ENCODE measurements at regions not wholly inside any gene's neighbourhood (a gene's known extent, or its start where the extent isn't known, plus 50 kb on each side); places are given as distances from the start of the nearest gene placed in this dataset.

DNA sequence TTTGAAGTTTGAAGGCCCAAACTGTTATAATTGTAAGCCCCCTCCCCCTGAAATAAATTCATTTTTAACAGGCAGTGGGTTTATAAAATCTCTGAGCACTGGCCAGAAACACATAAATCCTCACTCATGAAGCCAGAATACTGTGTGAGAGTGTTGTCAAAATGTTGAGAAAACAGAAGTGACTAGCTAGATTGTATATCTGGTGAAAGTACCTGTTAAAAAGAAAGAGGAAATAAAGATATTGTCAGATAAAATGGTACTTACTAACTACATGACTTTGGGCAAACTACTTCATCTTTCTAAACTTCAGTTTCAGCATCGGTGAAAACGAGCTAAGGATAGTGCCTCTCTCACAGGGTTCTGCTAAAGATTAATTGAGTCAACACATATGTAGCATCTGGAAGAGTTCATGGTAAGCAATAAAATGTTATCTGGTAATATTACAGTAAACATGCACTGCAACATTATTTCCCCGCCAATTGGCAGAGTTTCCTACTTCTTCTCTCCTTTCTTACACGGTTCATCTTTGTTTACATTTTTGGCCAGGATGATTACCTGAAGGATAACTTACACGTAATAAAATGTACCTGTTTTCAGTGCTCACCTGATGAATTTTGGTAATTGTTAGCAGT lies 202.5 kb upstream of the CHRM2 start:
- no peak for DNase-seq

DNA sequence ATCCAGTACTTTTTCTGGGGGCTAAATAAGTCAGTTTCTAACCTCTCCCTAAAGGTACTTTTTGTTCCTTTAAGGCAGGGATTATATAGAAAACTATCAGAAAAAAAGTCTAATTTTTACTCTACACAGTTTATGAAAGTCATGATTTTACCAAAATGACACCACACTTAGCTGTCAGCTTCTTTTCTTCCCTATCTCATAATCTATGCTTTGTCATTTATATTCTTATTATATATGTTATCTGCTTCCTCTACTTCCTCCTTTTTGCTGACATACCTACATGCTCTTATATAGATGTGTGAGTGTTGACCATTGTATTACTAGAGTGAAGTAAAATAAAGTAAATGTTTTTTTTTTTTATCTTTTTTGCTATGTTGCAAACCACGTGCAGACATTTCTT lies 203.9 kb upstream of the CHRM2 start:
- DNase-seq, result no peak

DNA sequence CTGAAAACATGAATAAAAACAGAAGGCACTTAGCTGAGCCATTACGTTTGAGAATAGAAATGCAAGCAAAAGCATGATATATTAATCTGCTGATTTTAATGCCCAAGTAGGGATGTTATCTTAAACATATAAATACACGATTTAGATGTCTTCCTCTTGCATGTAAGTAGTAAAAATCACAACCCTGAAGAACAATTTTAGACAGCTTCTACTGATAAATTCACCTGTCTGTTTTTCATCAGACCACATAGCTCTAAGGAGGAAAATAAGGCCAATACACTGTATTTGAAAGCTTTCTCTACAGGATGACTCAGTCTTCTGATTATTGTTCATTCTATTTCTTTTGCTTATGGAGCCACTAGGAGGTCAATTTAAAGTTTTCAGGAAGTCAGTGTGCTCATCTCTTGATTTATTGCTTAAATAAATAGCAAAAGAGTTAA lies 210.9 kb upstream of the CHRM2 start:
- DNase-seq, result no peak

DNA sequence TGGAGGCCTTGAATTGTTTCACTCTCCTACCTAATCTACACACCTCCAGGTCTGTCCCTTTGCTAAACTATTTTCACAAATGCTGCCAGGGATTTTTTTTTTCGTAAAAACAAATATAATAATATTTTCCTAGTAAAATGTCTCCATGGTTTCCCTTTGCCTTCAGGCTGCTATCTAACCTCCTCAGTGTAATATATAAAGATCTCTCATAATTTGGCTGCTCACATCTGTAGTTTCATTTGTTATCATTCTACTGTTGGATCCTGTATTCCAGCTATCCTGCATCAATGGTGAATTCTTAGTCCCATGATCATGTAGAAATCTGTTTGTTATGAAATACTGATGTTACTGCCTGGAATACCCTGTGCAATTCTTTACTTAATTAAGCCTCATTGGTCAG lies 211.9 kb upstream of the CHRM2 start:
- no peak for DNase-seq

DNA sequence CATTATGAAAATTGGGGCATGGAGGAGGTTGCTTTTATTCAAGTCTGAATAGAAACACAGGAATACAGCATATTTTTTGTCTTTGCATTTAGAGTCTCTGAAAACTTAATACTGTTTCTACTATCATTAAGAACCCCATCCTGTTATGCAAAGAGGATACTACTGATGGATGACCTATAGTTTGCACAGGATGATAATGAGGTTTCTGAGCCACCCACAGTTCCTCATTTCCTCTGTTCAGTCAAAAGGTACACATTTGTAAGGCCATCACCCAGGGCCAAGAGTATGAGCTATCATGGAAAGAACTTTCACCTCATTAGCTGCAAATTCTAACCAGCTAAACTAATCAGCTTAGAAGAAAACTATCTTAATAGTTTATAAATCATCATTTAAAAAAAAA lies 213.0 kb upstream of the CHRM2 start:
- DNase-seq, result no peak

DNA sequence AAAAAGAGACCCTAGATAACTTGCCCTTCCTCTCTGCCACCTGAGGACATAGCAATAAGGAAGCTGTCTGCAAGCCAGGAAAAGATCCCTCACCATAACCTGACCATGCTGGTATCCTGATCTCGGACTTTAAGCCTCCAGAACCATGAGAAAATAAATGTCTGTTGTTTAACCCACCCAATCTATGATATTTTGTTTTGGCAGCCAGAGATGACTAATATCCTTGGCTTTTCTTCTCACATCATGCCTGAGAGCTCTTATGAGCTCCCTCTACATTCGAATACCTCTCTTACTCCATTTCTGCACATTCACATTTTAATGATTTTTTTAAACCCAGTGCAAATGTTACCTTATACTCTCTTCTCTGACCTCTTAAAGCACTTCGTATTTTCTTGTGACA lies 214.0 kb upstream of the CHRM2 start:
- DNase-seq, result no peak

DNA sequence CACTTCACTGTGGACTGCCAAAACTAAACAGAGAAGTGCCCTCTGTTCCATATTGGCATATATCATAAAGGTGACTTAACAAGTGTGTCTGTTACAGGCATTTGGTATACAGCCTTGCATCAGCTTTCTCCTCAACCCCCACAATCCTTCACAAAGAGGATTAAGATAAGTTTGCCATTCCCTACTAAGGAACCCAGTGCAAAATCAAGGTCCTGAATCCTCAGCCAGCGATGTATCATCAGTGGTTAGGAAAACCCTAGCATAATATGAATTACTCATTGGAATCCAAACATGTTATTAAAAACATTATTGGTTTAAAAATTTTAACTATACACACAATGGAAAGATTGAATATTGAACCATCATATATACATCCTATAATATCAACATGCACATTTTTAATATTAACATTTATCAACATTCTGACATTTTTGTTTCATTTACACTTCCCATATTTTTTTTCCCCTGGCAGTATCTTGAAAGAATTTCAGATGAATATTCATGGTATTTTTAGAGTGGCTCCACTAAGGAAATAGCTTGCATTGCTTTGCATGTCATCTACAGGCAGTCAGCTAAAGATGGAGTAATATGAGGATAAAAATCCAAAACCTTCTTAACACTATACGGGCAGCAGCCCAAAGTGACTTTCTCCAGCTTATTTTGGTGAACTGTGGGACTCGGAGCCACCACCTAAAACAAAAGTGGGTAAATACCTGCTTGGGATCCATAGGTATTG lies 215.6 kb upstream of the CHRM2 start:
- no peak for DNase-seq

DNA sequence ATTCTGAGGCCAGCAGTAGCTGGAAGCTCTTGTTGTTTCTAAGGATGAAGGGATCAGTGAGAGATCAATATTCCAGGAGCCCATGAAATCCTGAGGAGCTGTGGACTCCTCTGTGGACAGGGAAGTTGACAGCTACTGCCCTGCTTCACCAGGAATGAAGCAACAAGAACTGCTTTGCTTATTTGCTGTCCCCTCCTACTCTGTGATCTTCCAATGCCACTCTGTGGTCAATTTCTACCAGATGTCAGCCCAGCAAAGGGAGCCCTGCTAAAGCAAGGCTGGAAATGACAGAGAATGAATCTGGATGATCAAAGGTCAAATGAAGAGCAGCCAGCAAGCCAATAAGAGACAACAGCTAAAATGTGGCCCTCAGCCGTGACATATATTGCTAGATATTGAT lies 227.5 kb upstream of the CHRM2 start:
- peak in 1 of 14 donors; percentile 0 for DNase-seq

DNA sequence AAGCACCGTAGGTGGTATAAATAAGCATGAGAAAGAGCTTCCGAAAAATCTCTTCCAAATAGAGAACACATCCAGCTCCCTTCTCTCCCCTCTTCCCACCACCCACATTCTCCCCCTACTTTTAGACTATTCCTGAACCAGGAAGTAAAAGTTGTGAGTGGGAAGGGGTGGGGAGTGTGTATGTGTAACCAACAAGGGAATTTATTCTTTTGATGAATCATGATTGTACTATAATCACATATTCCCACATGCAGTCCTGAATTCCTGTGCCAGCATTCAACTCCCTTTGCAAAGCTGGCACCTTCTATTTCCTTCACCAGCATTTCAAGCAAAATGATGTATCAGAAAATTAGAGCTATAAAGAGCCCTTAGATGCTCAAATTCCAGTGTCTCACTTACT lies 230.6 kb upstream of the CHRM2 start:
- no peak for DNase-seq

DNA sequence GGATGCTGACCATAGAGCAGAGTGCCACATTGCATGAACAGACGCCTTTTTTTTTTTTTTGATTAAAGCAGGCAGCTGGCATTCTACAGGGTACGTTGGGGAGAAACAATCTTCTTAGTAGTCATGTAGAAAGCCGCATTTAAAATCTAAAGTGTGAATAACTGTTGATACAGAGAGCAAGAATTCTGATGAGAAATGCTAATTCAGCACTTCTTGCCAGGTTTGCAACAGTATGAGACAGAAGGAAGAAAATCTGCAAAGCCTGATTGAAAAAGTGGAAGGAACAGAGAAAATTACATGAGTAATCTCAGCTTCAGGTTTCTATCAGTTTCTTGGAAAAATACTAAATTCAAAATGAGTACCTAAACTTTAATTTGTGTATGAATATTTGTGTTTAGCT lies 232.7 kb upstream of the CHRM2 start:
- no peak for DNase-seq

DNA sequence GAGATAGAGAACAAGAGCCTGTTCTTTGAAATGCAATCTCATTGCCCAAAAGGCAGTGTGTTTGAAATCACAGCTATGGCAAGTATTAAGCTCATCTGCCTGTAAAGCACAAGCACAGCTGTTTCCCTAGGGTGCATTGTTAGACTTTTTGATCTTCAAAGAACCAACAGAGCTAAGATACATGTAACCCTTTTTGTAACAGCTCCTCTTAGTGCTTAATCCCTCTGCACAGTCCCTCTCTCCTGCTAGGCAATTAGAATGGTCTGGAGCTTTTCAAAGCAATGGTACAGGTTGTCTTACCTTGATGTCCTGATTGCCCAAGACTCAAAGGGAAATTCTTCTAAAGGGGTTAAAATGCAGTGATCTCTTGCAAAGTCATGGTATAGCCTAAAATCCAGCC lies 249.6 kb upstream of the CHRM2 start:
- DNase-seq, result no peak

DNA sequence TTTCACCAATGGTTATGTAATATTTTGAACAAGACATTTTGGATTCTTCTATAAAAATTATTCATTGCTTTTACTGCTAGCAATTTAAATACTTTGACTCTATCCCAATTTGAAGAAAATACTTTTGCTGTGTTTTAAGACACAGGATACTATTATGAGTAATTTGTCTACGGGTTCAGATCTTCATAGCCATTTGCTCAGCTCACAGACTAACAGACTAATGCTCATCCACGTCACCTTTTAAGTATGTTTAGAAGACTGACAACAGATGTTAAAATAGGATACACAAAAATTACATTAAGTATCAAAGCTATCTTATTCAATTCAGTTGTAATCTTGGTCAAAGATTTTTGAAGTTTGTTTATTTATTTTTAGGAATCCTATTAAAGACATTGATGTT lies 251.3 kb upstream of the CHRM2 start:
- DNase-seq, result no peak

DNA sequence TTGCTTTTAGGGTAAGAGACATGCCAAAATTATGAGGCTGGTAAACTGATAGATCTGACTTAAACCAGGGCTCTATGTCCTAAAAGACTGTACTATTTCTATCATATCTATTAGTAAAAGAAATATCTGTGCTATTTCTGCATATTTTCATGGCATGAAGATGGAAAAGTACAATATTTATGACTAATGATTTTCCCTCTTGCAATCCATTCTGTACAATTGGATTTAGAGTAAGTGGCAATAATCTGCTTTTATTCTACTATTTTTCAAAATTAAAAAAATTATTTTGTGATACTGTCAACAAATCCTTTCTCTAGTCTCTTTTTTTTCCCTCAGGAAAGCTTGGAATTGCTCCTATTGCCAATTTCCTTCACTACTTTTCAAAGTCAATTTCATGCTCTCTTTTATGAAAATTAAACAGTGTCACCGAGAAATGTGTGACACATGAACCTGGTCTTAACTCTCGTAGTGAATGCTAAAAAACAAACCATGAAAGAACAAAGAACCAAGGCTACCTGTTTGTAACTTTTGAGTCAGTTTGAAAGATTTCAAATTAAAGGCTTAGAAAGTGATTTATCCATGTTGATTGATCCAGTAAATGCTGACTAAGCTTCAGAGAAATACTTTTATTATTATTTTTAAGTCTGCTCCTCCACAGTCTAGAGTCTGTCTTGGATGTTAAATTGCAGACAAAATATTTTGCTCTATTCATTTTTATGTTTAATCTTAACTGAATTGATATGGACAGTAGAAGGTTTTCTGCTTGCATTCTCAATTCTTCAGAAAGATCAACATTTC lies 262.7 kb upstream of the CHRM2 start:
- DNase-seq, result no peak

DNA sequence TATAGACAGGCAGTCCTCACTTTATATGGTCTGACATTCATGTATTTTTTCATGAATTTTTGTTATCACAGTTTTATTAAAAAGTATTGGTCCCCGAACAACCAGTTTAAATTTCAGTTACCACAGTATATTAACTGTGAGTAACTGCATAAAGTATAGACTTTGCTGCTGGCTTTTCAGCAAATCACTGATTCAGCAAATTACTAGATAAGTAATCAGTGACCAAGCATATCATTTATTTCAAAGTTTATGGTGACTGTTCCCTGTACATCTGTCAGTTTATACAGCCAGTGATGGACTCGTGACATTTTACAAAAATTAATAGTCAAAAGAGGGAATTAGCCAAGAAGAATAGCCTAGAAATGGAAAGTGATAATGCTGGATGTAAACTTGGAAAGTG lies 266.7 kb upstream of the CHRM2 start:
- no peak for DNase-seq

DNA sequence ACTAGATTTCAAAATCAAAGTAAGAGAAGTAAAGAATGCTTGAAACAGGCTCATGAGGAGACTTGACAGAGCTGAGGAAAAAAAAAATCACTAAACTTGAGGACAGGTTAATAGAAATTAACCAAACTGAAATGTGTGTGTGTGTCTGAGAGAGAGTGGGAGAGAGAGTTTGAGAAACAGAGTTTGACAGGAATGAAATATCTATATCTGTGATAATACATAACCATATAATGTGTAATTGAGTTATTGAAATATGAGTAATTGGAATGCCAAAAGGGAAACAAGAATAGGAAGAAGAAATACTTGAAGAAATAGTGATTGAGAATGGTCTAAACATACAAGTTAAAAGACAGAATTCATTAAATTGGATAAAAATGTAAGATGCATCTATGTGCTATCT lies 268.0 kb upstream of the CHRM2 start:
- no peak for DNase-seq

DNA sequence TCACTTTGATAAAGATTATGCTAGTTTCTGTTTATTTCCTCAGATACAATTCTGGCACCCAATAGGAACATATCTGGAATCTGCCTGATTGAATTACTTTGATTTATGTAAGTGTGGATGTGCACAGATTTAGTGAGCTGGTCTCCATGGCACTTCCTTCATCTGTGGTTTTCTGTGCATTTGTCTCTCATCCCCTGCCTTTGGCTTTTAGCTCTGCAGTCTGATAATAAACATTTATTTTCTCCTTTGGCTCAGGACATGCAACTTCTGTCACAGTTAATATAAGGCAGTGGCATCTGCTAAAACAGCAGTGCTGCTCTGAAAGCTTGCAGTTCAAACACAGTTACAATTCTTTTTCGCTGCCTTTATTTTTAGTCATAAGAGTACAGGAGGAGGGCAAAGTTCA lies 273.7 kb upstream of the CHRM2 start:
- no peak for DNase-seq

DNA sequence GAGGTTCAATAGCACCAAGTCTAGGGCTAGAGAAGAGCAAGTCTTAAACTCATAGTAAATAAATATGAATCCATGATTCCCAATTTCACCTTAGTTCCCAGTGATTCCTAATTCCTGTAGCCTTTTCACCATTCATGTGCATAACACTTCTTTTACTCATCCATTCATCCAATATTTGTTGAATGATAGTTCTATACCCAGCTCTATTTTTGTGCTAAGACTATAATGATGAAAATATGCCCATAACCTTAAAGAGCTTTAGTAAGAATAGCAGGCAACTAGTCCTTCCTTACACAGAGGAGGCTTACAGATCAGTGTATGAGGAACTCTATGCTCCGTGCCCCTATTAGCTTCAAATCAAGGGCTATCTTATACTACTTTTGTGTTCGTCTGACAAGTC lies 280.2 kb upstream of the CHRM2 start:
- no peak for DNase-seq

DNA sequence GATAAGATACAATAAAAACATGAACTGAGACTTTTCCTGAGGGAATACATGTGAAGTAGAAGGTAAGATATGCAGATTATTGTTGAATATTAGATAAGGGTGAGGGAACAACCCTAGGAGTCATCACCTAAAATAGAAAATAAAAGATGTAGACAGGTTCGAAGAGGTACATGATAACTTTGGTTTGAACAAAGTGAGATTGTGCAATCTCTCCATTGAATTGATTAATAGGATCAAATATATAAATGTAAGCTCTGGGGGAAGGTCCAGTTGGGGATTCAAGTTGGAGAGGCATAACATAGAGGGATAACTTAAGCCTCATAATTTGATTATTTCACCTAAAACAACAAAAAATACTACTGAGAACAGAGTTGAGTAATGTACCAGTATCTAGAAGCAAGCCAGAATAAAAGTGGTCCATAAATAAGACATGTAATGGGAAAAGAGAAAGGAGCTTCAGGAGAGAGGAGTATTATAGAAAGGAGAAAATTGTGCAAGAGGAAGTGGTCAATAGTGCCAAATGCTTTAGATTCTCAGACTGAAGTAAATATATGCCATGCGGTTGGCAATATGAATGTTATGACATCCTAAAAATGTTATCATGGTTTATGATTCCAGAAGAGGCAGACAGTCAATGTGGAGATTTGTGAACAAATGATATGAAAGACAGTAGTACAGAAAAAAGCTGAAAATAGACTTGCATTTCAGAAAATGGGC lies 282.3 kb upstream of the CHRM2 start:
- no peak for DNase-seq

DNA sequence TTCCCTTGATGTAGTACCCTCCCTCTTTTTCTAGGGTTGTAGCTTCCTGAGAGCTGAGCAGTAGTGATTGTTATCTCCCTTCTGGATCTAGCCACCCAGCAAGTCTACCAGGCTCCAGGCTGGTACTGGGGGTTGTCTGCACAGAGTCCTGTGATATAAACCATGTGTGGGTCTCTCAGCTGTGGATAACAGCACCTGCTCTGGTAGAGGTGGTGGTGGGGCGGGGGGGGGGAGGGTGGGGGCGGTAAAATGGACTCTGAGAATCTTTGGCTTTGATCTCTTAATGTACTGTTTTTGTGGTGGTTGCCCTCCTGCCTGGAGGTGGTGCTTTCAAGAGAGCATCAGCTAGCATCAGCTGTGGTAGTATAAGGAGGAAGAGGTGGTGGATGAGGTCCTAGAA lies 302.0 kb upstream of the CHRM2 start:
- no peak for DNase-seq

DNA sequence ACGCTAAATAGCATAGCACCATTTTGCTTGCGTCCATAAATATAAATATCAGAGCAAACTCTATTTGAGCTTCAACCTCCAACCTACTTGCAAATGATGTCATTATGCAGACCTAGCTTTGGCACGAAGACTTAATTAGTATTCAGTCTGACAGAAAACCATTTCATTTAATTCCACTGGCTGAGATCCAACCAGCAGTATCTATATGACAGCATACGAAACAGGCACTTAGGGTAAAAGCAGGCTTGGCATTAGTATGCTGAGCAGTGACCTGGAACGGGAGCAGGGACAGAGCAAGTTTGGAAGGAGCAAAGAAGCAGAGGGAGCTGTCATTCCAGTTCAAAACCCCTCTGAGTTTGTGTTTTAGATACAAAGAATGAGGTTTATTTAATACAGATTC lies 312.5 kb upstream of the CHRM2 start:
- no peak for DNase-seq

DNA sequence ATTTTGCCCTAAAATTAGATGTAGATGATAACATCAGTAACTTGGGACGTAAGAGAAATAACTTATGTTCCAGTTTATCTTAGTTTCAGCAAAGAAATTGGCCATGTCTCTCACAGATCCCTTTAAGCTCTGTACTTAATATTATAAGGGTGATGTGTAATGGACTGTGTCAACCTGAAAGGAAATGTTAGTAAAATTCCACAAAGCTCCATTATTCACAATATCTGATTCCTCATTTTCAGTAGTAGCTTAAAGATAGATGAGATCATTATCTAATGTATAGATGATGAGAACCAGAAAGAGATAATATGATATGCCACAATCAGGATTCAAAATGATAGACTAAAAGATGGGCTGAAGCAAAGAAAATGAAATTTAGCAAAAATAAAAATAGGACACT lies 316.8 kb upstream of the CHRM2 start:
- DNase-seq, result no peak

DNA sequence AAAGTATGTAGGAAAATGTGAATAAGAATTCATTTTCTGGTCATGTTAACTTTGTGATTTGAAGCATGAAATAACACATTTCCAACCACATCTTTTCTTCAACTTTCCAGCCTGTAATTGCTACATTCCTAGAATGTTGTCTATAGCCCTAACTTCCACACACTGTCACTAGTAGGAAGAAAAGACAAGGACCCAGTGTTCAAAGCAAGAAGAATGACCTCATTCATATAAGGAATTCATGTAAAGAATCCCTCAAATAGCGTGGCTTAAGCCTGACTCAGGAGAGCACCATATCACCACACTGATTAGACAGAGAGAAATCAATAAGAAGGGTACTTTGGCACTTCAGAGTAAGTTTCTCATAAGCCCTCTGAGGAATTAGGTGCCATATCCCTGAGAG lies 318.7 kb upstream of the CHRM2 start:
- no peak for DNase-seq

DNA sequence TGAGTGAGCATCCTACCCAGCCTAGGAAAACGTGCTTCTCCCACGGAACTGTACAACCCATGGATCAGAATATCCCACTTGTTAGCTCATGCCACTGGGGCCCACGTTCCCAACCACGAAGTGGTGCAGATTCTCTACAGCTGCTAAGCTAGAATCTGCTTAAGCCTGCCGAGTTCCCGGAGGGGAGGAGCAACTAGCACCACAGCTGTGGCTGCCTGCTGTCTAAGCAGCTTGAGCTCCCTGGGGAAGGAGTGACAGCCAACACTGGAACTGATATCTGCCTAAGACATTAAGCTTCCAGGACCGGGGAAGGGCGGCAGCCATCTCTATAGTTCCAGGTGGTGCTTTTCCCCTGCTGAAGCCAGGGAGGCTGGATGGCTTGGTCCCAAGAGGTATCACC lies 334.7 kb upstream of the CHRM2 start:
- no peak for DNase-seq
